Ascending aorta (tissue), 2 donors: ENCODE measurements at regions not wholly inside any gene's neighbourhood (a gene's known extent, or its start where the extent isn't known, plus 50 kb on each side); places are given as distances from the start of the nearest gene placed in this dataset.

ENCODE experiments used
- DNase-seq, 2 donors: peaks; one replicate each; pipeline ENCODE4 v3.0.0-alpha.2; 2019; ENCODE audit warnings: low spot score in 2 of 2
- H3K27ac ChIP-seq, 2 donors: fragments of 200-600 bp; sonication (generic); one replicate each; pipeline ENCODE4 v1.5.1; 2016 to 2017; ENCODE audit warnings: mild to moderate bottlenecking in 1 of 2
- H3K27me3 ChIP-seq: fragments of 200-600 bp; sonication (generic); one replicate; pipeline ENCODE4 v1.5.1; 2017
- H3K36me3 ChIP-seq, 2 donors: fragments of 200-600 bp; sonication (generic); one replicate each; pipeline ENCODE4 v1.5.1; 2016
- H3K4me1 ChIP-seq, 2 donors: fragments of 200-600 bp; sonication (generic); one replicate each; pipeline ENCODE4 v1.5.1; 2016 to 2017; ENCODE audit warnings: mild to moderate bottlenecking in 1 of 2
- H3K4me3 ChIP-seq, 2 donors: fragments of 200-600 bp; sonication (generic); one replicate each; pipeline ENCODE4 v1.5.1; 2016 to 2017; ENCODE audit warnings: mild to moderate bottlenecking in 1 of 2
- H3K9me3 ChIP-seq, 2 donors: fragments of 200-600 bp; sonication (generic); one replicate each; pipeline ENCODE4 v1.5.1; 2016
- intact Hi-C: fragments of 100-400 bp; cut with DNase I; formaldehyde crosslinking; loops from one replicate; pipeline ENCODE4 v1.15.1; 2023
- TF ChIP-seq, protein P1 (sequence below), 3 experiments: fragments of 200-600 bp in 2 of 3; fragments of 450-650 bp in 1 of 3; sonication (generic) in 2 of 3; IDR thresholded peaks; one replicate each; pipeline ENCODE4 v1.5.1; 2016 to 2019; ENCODE audit warnings: antibody characterized with exemption in 3 of 3, mild to moderate bottlenecking in 1 of 3, moderate library complexity in 1 of 3

DNA sequence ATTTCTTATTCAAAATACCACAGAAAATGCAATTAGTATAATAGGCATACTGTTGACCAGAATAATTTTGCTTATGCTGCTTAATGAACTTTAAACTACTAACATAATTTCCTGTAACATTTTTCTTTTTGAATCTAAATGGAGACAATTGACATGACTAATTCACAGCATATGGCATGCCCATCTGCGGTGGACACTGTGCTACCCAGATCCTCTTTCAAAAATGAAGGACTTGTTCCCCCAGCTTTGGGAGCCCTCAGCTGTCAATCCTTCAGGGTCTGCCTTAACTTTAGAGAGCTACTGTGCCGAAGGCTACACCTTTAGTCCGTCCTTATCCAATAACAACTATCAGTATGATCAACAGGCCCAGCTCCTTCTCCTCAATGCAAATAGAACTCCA, 789.0 kb downstream of the PLA2G4A start:
- no peaks in the 10 kb centered on the region for H3K9me3 ChIP-seq
- TF ChIP-seq, protein P1, sequence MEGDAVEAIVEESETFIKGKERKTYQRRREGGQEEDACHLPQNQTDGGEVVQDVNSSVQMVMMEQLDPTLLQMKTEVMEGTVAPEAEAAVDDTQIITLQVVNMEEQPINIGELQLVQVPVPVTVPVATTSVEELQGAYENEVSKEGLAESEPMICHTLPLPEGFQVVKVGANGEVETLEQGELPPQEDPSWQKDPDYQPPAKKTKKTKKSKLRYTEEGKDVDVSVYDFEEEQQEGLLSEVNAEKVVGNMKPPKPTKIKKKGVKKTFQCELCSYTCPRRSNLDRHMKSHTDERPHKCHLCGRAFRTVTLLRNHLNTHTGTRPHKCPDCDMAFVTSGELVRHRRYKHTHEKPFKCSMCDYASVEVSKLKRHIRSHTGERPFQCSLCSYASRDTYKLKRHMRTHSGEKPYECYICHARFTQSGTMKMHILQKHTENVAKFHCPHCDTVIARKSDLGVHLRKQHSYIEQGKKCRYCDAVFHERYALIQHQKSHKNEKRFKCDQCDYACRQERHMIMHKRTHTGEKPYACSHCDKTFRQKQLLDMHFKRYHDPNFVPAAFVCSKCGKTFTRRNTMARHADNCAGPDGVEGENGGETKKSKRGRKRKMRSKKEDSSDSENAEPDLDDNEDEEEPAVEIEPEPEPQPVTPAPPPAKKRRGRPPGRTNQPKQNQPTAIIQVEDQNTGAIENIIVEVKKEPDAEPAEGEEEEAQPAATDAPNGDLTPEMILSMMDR (IDR thresholded peaks at IDR 0.05), result no peak
- no peak overlapping the region for H3K4me3 ChIP-seq
- H3K27me3 ChIP-seq, result no peaks in the 10 kb centered on the region
- no peaks in the 10 kb centered on the region for H3K36me3 ChIP-seq
- H3K4me1 ChIP-seq, result no peaks in the 10 kb centered on the region
- intact Hi-C loops, result no loop called here
- DNase-seq, result no peak
- H3K27ac ChIP-seq, result no peak overlapping the region

DNA sequence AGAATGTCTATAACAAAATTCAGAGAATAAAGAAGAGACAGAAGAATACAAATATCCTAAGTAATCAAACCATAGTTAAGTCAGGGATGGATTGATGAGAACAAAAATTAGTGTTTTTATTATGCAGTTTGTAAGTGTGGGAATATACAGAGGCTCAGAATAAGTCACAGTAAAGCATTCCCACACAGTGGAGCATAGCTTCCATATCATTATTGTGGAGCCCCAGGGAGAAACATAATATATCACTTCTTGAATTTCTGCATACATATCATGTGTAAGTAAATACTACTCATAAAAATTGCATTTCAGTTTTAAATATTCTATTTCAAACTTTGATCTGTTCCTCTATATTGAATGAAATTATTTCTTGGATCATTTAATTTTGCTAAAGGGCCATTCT, 790.4 kb downstream of the PLA2G4A start:
- no peak overlapping the region for H3K4me3 ChIP-seq
- intact Hi-C loops, result no loop called here
- TF ChIP-seq, protein P1 (IDR thresholded peaks at IDR 0.05), result no peak

DNA sequence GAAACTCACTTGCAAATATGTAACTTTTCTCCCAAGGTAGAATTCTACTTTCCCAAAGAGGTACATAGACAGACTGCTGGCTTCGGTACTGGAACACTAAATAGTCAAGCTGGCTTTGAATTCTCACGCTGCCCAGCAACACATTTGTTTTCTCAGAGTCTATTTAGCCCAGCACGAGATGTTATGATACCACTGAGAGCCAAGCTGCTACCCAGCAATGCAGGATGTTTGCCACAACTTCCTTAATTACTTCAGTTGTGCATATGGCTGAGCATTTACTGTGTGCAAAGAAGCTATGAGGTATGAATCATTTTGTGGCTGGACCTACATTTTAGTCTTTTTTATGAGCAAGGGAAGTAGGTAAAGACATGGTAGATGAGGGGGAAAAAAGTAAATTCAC, 793.2 kb downstream of the PLA2G4A start:
- H3K27me3 ChIP-seq, result no peaks in the 10 kb centered on the region
- H3K4me3 ChIP-seq, result no peak overlapping the region
- DNase-seq, result no peak
- no peaks in the 10 kb centered on the region for H3K9me3 ChIP-seq
- no peak overlapping the region for H3K27ac ChIP-seq
- intact Hi-C loops, result no loop called here
- H3K4me1 ChIP-seq, result no peaks in the 10 kb centered on the region
- TF ChIP-seq, protein P1 (IDR thresholded peaks at IDR 0.05), result no peak
- H3K36me3 ChIP-seq, result no peaks in the 10 kb centered on the region

More for the DNA sequence above, 790.4 kb downstream of the PLA2G4A start:
- Histone ChIP-seq H3K9me3 (no peaks in the 10 kb centered on the region), H3K36me3 (no peaks in the 10 kb centered on the region), H3K27ac (no peak overlapping the region), H3K4me1 (no peaks in the 10 kb centered on the region), H3K27me3 (no peaks in the 10 kb centered on the region)
- DNase-seq, result no peak

DNA sequence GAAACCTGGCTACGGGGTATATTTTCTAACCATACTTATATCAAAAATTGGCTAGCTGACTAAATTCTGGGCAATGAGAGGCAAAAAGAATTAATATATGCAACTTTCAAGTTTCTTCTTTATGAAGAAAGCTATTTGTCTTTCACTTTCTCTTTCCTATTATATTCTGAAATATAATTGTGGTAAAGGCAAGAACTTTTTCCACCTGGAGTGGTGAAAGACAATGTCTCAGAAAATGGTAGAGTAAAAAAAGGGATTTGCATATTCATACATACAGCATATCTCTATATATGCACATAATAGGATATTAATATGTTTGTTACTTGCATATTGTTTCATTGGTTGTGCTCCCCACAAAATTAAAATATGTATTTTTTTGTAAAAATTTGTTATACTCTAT, 793.8 kb downstream of the PLA2G4A start:
- Histone ChIP-seq H3K4me3 (no peak overlapping the region), H3K27ac (no peak overlapping the region), H3K27me3 (no peaks in the 10 kb centered on the region), H3K4me1 (no peaks in the 10 kb centered on the region), H3K36me3 (no peaks in the 10 kb centered on the region), H3K9me3 (no peaks in the 10 kb centered on the region)
- DNase-seq, result no peak
- intact Hi-C loops, result no loop called here
- TF ChIP-seq, protein P1 (IDR thresholded peaks at IDR 0.05), result no peak

DNA sequence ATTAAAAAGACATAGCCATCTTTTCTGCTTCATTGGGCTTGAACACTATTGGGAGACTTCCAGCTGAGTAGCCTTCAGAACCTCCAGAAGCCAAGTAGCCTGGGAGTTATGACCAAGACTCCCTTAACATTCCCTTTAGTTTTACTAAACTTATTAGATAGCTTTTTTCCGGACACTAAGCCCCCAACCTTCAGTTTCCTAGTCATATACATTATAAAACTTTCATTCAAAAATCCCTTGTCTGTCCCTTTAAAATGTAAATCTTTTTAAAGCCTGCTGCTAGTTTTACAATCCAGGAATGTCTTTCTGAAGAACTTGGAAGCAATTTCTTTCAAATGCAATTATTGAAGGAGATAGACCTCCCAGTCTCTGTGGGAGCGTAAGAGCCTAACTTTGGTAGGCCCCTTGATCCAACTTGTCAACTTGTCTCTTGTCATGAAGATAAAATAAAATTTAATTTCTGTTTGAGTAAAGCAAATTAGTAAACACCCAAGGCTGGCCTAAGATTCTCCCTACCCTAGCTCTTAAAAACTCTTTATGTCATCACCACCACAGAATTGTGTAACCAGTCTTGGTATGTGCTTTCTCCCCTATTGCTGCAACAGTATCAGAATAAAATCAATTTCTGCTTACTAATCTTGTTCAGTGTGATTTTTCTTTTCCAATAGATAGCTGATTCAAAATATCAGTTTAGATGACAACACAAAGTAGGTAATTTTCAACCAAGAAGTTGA, 796.2 kb downstream of the PLA2G4A start:
- no peaks in the 10 kb centered on the region for H3K36me3 ChIP-seq
- intact Hi-C loops, result no loop called here
- TF ChIP-seq, protein P1 (IDR thresholded peaks at IDR 0.05), result no peak

DNA sequence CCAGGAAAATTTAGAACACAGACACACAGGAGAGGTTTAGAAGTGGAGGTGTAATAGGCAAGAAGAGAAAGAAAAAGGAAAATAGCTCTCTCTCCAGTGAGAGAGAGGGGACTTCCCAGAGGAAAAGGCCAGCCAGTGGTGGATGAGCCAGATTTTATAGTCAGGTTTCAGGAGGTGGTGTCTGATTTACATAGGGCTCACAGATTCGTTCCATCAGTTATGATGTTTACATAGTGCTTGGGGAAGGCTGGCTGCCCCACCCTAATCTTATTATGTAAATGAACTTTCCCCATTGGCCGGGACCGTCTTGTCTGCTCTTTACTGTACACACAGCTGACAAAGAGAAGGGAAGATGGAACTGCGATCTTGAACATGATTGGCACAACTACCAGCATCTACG, 797.3 kb downstream of the PLA2G4A start:
- no peak overlapping the region for H3K4me3 ChIP-seq
- intact Hi-C loops, result no loop called here
- no peak for DNase-seq

More for the DNA sequence above, 796.2 kb downstream of the PLA2G4A start:
- no peaks in the 10 kb centered on the region for H3K9me3 ChIP-seq
- H3K27me3 ChIP-seq, result no peaks in the 10 kb centered on the region
- no peaks in the 10 kb centered on the region for H3K4me1 ChIP-seq
- H3K4me3 ChIP-seq, result no peak overlapping the region
- no peak overlapping the region for H3K27ac ChIP-seq
- DNase-seq, result no peak

More for the DNA sequence above, 797.3 kb downstream of the PLA2G4A start:
- H3K4me1 ChIP-seq, result no peaks in the 10 kb centered on the region
- no peaks in the 10 kb centered on the region for H3K36me3 ChIP-seq
- no peaks in the 10 kb centered on the region for H3K9me3 ChIP-seq
- H3K27ac ChIP-seq, result no peak overlapping the region
- TF ChIP-seq, protein P1 (IDR thresholded peaks at IDR 0.05), result no peak
- H3K27me3 ChIP-seq, result no peaks in the 10 kb centered on the region
